HEK293T (cell line): ENCODE measurements at regions not wholly inside any gene's neighbourhood (a gene's known extent, or its start where the extent isn't known, plus 50 kb on each side); places are given as distances from the start of the nearest gene placed in this dataset.

ENCODE experiments used
- FOXM1 ChIP-seq: fragments of 450-650 bp; IDR thresholded peaks from 2 replicates; pipeline ENCODE4 v1.6.1; 2017; ENCODE audit warnings: mild to moderate bottlenecking, borderline replicate concordance
- PKNOX1 ChIP-seq: fragments of 450-650 bp; IDR thresholded peaks from 2 replicates; pipeline ENCODE4 v1.6.1; 2016
- SP1 ChIP-seq: fragments of 450-650 bp; IDR thresholded peaks from 2 replicates; pipeline ENCODE4 v1.6.1; 2017

- TF ChIP-seq FOXM1 = no peak
- TF ChIP-seq SP1 = no peak
- TF ChIP-seq PKNOX1 = no peak
Measured at GRCh38 chr3:18669374-18669773, 244.2 kb upstream of the SATB1 start.
